ENCODE measurements at regions not wholly inside any gene's neighbourhood (a gene's known extent, or its start where the extent isn't known, plus 50 kb on each side); places are given as distances from the start of the nearest gene placed in this dataset.

DNA sequence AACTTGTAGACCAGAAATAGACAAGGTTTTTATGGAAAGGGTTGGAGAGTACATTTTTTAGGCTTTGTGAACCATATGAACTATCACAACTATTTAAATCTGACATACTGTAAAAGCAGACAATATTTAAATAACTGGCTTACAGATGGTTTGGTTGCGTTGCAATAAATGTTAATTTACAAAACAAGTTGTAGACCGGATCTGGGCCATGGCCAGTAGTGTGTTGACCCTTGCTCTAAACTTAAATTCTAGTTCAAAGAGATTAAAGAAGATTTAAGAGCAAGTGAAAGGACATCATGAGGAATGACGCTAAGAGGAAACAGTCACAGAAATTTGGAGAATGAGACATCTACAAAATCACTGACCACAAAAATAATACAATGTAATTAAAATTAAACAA is 652.7 kb downstream of the DCDC2C start:
- no peak overlapping the region for H2AFZ ChIP-seq (ENCODE audit: low read length)
- H3K36me3 ChIP-seq (ENCODE audit: insufficient read depth, low read length) = no peaks in the 10 kb centered on the region
- no peaks in the 10 kb centered on the region for H3K4me1 ChIP-seq (ENCODE audit: insufficient read depth, low read length, poor library complexity, severe bottlenecking)
- H4K20me1 ChIP-seq (ENCODE audit: insufficient read depth, low read length, poor library complexity, severe bottlenecking) = no peaks in the 10 kb centered on the region
- no peak overlapping the region for H3K9ac ChIP-seq (ENCODE audit: low read depth, low read length, poor library complexity, severe bottlenecking)
- no peaks in the 10 kb centered on the region for H3K9me3 ChIP-seq (ENCODE audit: insufficient read depth, low read depth, low read length)
- H3K9me2 ChIP-seq (replicated peaks; ENCODE audit: low read depth, low read length) = no peaks in the 10 kb centered on the region
- H3F3A ChIP-seq (ENCODE audit: low read depth) = no peaks in the 10 kb centered on the region
- no peaks in the 10 kb centered on the region for H3K27me3 ChIP-seq (ENCODE audit: insufficient read depth, low read length, poor library complexity, severe bottlenecking)
- H3K79me2 ChIP-seq (ENCODE audit: insufficient read depth, low read length) = no peaks in the 10 kb centered on the region
- H3K4me3 ChIP-seq (ENCODE audit: low read length, poor library complexity, severe bottlenecking) = no peak overlapping the region
- H3K4me2 ChIP-seq (ENCODE audit: low read depth, low read length, poor library complexity, severe bottlenecking) = no peak overlapping the region
- TF ChIP-seq, protein P1, sequence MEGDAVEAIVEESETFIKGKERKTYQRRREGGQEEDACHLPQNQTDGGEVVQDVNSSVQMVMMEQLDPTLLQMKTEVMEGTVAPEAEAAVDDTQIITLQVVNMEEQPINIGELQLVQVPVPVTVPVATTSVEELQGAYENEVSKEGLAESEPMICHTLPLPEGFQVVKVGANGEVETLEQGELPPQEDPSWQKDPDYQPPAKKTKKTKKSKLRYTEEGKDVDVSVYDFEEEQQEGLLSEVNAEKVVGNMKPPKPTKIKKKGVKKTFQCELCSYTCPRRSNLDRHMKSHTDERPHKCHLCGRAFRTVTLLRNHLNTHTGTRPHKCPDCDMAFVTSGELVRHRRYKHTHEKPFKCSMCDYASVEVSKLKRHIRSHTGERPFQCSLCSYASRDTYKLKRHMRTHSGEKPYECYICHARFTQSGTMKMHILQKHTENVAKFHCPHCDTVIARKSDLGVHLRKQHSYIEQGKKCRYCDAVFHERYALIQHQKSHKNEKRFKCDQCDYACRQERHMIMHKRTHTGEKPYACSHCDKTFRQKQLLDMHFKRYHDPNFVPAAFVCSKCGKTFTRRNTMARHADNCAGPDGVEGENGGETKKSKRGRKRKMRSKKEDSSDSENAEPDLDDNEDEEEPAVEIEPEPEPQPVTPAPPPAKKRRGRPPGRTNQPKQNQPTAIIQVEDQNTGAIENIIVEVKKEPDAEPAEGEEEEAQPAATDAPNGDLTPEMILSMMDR (conservative IDR thresholded peaks at IDR 0.05; ENCODE audit: low read length) = no peak
- no peak for TF ChIP-seq EZH2phosphoT487 (IDR thresholded peaks at IDR 0.05; ENCODE audit: borderline replicate concordance)

- Histone ChIP-seq H3F3A (ENCODE audit: low read depth) (no peaks in the 10 kb centered on the region), H3K4me3 (ENCODE audit: low read length, poor library complexity, severe bottlenecking) (no peak overlapping the region), H4K20me1 (ENCODE audit: insufficient read depth, low read length, poor library complexity, severe bottlenecking) (no peaks in the 10 kb centered on the region), H3K9me2 (replicated peaks; ENCODE audit: low read depth, low read length) (no peaks in the 10 kb centered on the region), H3K36me3 (ENCODE audit: insufficient read depth, low read length) (no peaks in the 10 kb centered on the region), H3K9me3 (ENCODE audit: insufficient read depth, low read depth, low read length) (no peaks in the 10 kb centered on the region), H3K9ac (ENCODE audit: low read depth, low read length, poor library complexity, severe bottlenecking) (no peak overlapping the region), H3K27me3 (ENCODE audit: insufficient read depth, low read length, poor library complexity, severe bottlenecking) (no peaks in the 10 kb centered on the region), H3K79me2 (ENCODE audit: insufficient read depth, low read length) (no peaks in the 10 kb centered on the region), H3K4me1 (ENCODE audit: insufficient read depth, low read length, poor library complexity, severe bottlenecking) (no peaks in the 10 kb centered on the region), H2AFZ (ENCODE audit: low read length) (no peak overlapping the region), H3K4me2 (ENCODE audit: low read depth, low read length, poor library complexity, severe bottlenecking) (no peak overlapping the region)
- TF ChIP-seq EZH2phosphoT487 (IDR thresholded peaks at IDR 0.05; ENCODE audit: borderline replicate concordance) = no peak
- TF ChIP-seq, protein P1 (conservative IDR thresholded peaks at IDR 0.05; ENCODE audit: low read length) = no peak
Observed at GRCh38 chr2:4356541-4356940, 653.2 kb downstream of the DCDC2C start.

DNA sequence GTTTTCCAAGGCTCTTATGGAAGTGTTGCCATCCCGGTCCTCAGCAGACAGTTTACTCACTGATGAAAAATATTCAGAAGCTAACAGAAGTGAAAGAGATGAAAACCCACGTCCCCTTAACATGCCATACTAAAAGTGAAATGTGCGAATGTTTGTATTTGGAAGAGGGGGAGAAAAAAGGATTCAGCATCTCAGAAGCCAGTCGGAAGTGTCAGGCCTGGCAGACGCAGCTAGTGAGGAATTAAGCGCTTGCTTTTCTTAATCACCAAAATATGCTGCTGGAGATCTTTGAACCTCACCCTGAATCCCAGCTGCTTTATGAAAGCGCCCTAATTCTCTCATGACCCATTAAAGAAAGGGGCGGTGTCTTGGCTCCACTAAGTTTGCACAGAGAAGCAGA is 653.7 kb downstream of the DCDC2C start:
- no peaks in the 10 kb centered on the region for H3K4me1 ChIP-seq (ENCODE audit: insufficient read depth, low read length, poor library complexity, severe bottlenecking)
- no peak overlapping the region for H3K4me3 ChIP-seq (ENCODE audit: low read length, poor library complexity, severe bottlenecking)
- H3K4me2 ChIP-seq (ENCODE audit: low read depth, low read length, poor library complexity, severe bottlenecking) = no peak overlapping the region
- no peak overlapping the region for H3K9ac ChIP-seq (ENCODE audit: low read depth, low read length, poor library complexity, severe bottlenecking)
- H3K9me2 ChIP-seq (replicated peaks; ENCODE audit: low read depth, low read length) = no peaks in the 10 kb centered on the region
- H3K27me3 ChIP-seq (ENCODE audit: insufficient read depth, low read length, poor library complexity, severe bottlenecking) = no peaks in the 10 kb centered on the region
- TF ChIP-seq, protein P1 (conservative IDR thresholded peaks at IDR 0.05; ENCODE audit: low read length) = no peak
- H3K36me3 ChIP-seq (ENCODE audit: insufficient read depth, low read length) = no peaks in the 10 kb centered on the region
- no peaks in the 10 kb centered on the region for H3F3A ChIP-seq (ENCODE audit: low read depth)
- no peaks in the 10 kb centered on the region for H4K20me1 ChIP-seq (ENCODE audit: insufficient read depth, low read length, poor library complexity, severe bottlenecking)
- no peaks in the 10 kb centered on the region for H3K9me3 ChIP-seq (ENCODE audit: insufficient read depth, low read depth, low read length)
- no peak overlapping the region for H2AFZ ChIP-seq (ENCODE audit: low read length)
- H3K79me2 ChIP-seq (ENCODE audit: insufficient read depth, low read length) = no peaks in the 10 kb centered on the region
